Type B pancreatic cell (in vitro differentiated cells): ENCODE measurements at regions not wholly inside any gene's neighbourhood (a gene's known extent, or its start where the extent isn't known, plus 50 kb on each side); places are given as distances from the start of the nearest gene placed in this dataset.

Source experiments
- DNase-seq: peaks from one replicate; pipeline ENCODE4 v3.0.0; 2021; ENCODE audit warnings: mixed read lengths; ENCODE audit not compliant: unreplicated experiment; ENCODE audit errors: extremely low spot score
- H3K27ac Mint-ChIP-seq: 2 replicates; pipeline ENCODE4 v1.8.0; 2021; ENCODE audit warnings: mild to moderate bottlenecking, mixed read lengths
- H3K27me3 Mint-ChIP-seq: 2 replicates; pipeline ENCODE4 v1.8.0; 2021; ENCODE audit warnings: mixed read lengths
- H3K36me3 Mint-ChIP-seq: 2 replicates; pipeline ENCODE4 v1.8.0; 2021; ENCODE audit warnings: mixed read lengths
- H3K4me1 Mint-ChIP-seq: one replicate; pipeline ENCODE4 v1.8.0; 2021; ENCODE audit warnings: mixed read lengths; ENCODE audit not compliant: unreplicated experiment
- H3K4me3 Mint-ChIP-seq: 2 replicates; pipeline ENCODE4 v1.8.0; 2021; ENCODE audit warnings: mild to moderate bottlenecking, mixed read lengths
- H3K9me3 Mint-ChIP-seq: 2 replicates; pipeline ENCODE4 v1.8.0; 2021; ENCODE audit warnings: mixed read lengths
- CTCF ChIP-seq: fragments of 200-600 bp; sonication (generic); conservative IDR thresholded peaks from 2 replicates; pipeline ENCODE4 v1.5.0; 2021; ENCODE audit warnings: antibody characterized with exemption, mild to moderate bottlenecking

- Mint-ChIP-seq H3K27ac (no peak overlapping the region), H3K4me1 (peaks cover 14% of the 10 kb centered on the region), H3K9me3 (no peaks in the 10 kb centered on the region), H3K4me3 (no peak overlapping the region), H3K27me3 (peaks cover 5% of the 10 kb centered on the region), H3K36me3 (no peaks in the 10 kb centered on the region)
- TF ChIP-seq CTCF = no peak
- DNase-seq = no peak
Measured at GRCh38 chr1:34404804-34405203, 228.1 kb downstream of the C1orf94 start.

GRCh38 chr1:34405266-34405959, 228.7 kb downstream of the C1orf94 start:
- no peaks in the 10 kb centered on the region for H3K9me3 Mint-ChIP-seq
- H3K4me3 Mint-ChIP-seq = no peak overlapping the region
- H3K27ac Mint-ChIP-seq = no peak overlapping the region
- no peak for DNase-seq
- no peak for TF ChIP-seq CTCF
- peaks cover 3% of the 10 kb centered on the region for H3K27me3 Mint-ChIP-seq
- peaks cover 14% of the 10 kb centered on the region for H3K4me1 Mint-ChIP-seq
- H3K36me3 Mint-ChIP-seq = no peaks in the 10 kb centered on the region

GRCh38 chr1:34406377-34406776, 229.7 kb downstream of the C1orf94 start:
- no peaks in the 10 kb centered on the region for H3K27me3 Mint-ChIP-seq
- peaks cover 14% of the 10 kb centered on the region for H3K4me1 Mint-ChIP-seq
- H3K36me3 Mint-ChIP-seq = no peaks in the 10 kb centered on the region
- DNase-seq = no peak
- H3K4me3 Mint-ChIP-seq = no peak overlapping the region
- no peak for TF ChIP-seq CTCF
- peak overlapping the region; percentile 38 for H3K27ac Mint-ChIP-seq
- no peaks in the 10 kb centered on the region for H3K9me3 Mint-ChIP-seq

GRCh38 chr1:34406833-34407539, 230.3 kb downstream of the C1orf94 start:
- peak overlapping the region; percentile 38 for H3K27ac Mint-ChIP-seq
- DNase-seq = no peak

GRCh38 chr1:34408011-34408410, 231.3 kb downstream of the C1orf94 start:
- DNase-seq = no peak
- no peak for TF ChIP-seq CTCF
- peaks cover 3% of the 10 kb centered on the region for H3K27me3 Mint-ChIP-seq
- H3K4me1 Mint-ChIP-seq = peaks cover 14% of the 10 kb centered on the region
- H3K36me3 Mint-ChIP-seq = no peaks in the 10 kb centered on the region
- H3K4me3 Mint-ChIP-seq = no peak overlapping the region
- no peak overlapping the region for H3K27ac Mint-ChIP-seq
- H3K9me3 Mint-ChIP-seq = no peaks in the 10 kb centered on the region

More at GRCh38 chr1:34406833-34407539, 230.3 kb downstream of the C1orf94 start:
- no peak for TF ChIP-seq CTCF
- peak overlapping the region; percentile 6 for H3K4me3 Mint-ChIP-seq
- no peaks in the 10 kb centered on the region for H3K27me3 Mint-ChIP-seq
- peaks cover 14% of the 10 kb centered on the region for H3K4me1 Mint-ChIP-seq
- H3K9me3 Mint-ChIP-seq = no peaks in the 10 kb centered on the region
- H3K36me3 Mint-ChIP-seq = no peaks in the 10 kb centered on the region
